GM18867 (cell line): ENCODE measurements at regions not wholly inside any gene's neighbourhood (a gene's known extent, or its start where the extent isn't known, plus 50 kb on each side); places are given as distances from the start of the nearest gene placed in this dataset.
"Not testable (repeated sequence)": the region's sequence is repeated elsewhere in the genome, so short reads cannot be mapped to it uniquely, and the experiment has no call there.

Experiments
- ATAC-seq: cut with Tn5 transposase; IDR thresholded peaks from one replicate; pipeline ENCODE4 v1.9.1; 2021; ENCODE audit warnings: mild to moderate bottlenecking, moderate library complexity; ENCODE audit not compliant: unreplicated experiment

GRCh38 chr5:28678899-28679298, 1640.5 kb upstream of the CDH9 start:
- ATAC-seq = no peak

GRCh38 chr5:28666110-28666509, 1627.7 kb upstream of the CDH9 start:
- no peak for ATAC-seq

GRCh38 chr5:28648108-28648507, 1609.7 kb upstream of the CDH9 start:
- no peak for ATAC-seq

GRCh38 chr5:28632607-28633006, 1594.2 kb upstream of the CDH9 start:
- ATAC-seq = no peak

- no peak for ATAC-seq
These were observed 1565.5 kb upstream of the CDH9 start for GRCh38 chr5:28603869-28604268.

- no peak for ATAC-seq
These were observed 1564.0 kb upstream of the CDH9 start for GRCh38 chr5:28602429-28602828.

- not testable (repeated sequence) for ATAC-seq
These were observed 1558.3 kb upstream of the CDH9 start for GRCh38 chr5:28596707-28597106.

GRCh38 chr5:28580616-28581015, 1542.2 kb upstream of the CDH9 start:
- no peak for ATAC-seq

GRCh38 chr5:28576022-28576421, 1537.6 kb upstream of the CDH9 start:
- no peak for ATAC-seq

GRCh38 chr5:28575368-28575767, 1537.0 kb upstream of the CDH9 start:
- ATAC-seq = no peak

- ATAC-seq = no peak
These were observed 1536.2 kb upstream of the CDH9 start for GRCh38 chr5:28574606-28575005.

- no peak for ATAC-seq
These were observed 1528.7 kb upstream of the CDH9 start for GRCh38 chr5:28567048-28567447.

GRCh38 chr5:28561522-28561921, 1523.1 kb upstream of the CDH9 start:
- no peak for ATAC-seq

GRCh38 chr5:28558196-28558595, 1519.8 kb upstream of the CDH9 start:
- no peak for ATAC-seq

- ATAC-seq = no peak
These were observed 1518.7 kb upstream of the CDH9 start for GRCh38 chr5:28557114-28557513.

- ATAC-seq = no peak
These were observed 1511.2 kb upstream of the CDH9 start for GRCh38 chr5:28549588-28549987.

GRCh38 chr5:28548856-28549255, 1510.5 kb upstream of the CDH9 start:
- no peak for ATAC-seq

GRCh38 chr5:28544501-28544900, 1506.1 kb upstream of the CDH9 start:
- no peak for ATAC-seq

GRCh38 chr5:28543473-28544098, 1505.2 kb upstream of the CDH9 start:
- no peak for ATAC-seq

- ATAC-seq = no peak
These were observed 1504.6 kb upstream of the CDH9 start for GRCh38 chr5:28542987-28543386.

- no peak for ATAC-seq
These were observed 1485.7 kb upstream of the CDH9 start for GRCh38 chr5:28523888-28524635.

GRCh38 chr5:28523416-28523815, 1485.0 kb upstream of the CDH9 start:
- no peak for ATAC-seq

GRCh38 chr5:28517691-28518090, 1479.3 kb upstream of the CDH9 start:
- no peak for ATAC-seq
